Brain pericyte (primary cell): ENCODE measurements at regions not wholly inside any gene's neighbourhood (a gene's known extent, or its start where the extent isn't known, plus 50 kb on each side); places are given as distances from the start of the nearest gene placed in this dataset.

Experiments
- DNase-seq: peaks from one replicate; pipeline ENCODE4 v3.0.0-alpha.2; 2012; ENCODE audit warnings: low read depth, low spot score

- no peak for DNase-seq
Measured at GRCh38 chr11:8740129-8740528, 57.5 kb downstream of the RPL27A start.

- DNase-seq: no peak
Measured at GRCh38 chr11:8744423-8744822, 61.8 kb downstream of the RPL27A start.

GRCh38 chr11:8745431-8746253, 63.0 kb downstream of the RPL27A start:
- no peak for DNase-seq

- no peak for DNase-seq
Measured at GRCh38 chr11:8746331-8746974, 63.9 kb downstream of the RPL27A start.

GRCh38 chr11:8747173-8747572, 64.6 kb downstream of the RPL27A start:
- DNase-seq: no peak

GRCh38 chr11:8748317-8748716, 65.7 kb downstream of the RPL27A start:
- DNase-seq: no peak

- no peak for DNase-seq
Measured at GRCh38 chr11:8749202-8749601, 66.6 kb downstream of the RPL27A start.

- no peak for DNase-seq
Measured at GRCh38 chr11:8754241-8754640, 71.6 kb downstream of the RPL27A start.

- no peak for DNase-seq
Measured at GRCh38 chr11:8756201-8756600, 73.6 kb downstream of the RPL27A start.

- no peak for DNase-seq
Measured at GRCh38 chr11:8757047-8757446, 74.5 kb downstream of the RPL27A start.

- DNase-seq: no peak
Measured at GRCh38 chr11:8757533-8757932, 74.9 kb downstream of the RPL27A start.

- no peak for DNase-seq
Measured at GRCh38 chr11:8758619-8759169, 76.1 kb downstream of the RPL27A start.

GRCh38 chr11:8759634-8760033, 77.0 kb downstream of the RPL27A start:
- no peak for DNase-seq

- DNase-seq: no peak
Measured at GRCh38 chr11:8760896-8761295, 78.3 kb downstream of the RPL27A start.

- no peak for DNase-seq
Measured at GRCh38 chr11:8763070-8763685, 80.6 kb downstream of the RPL27A start.

GRCh38 chr11:8765294-8765693, 82.7 kb downstream of the RPL27A start:
- DNase-seq: no peak

GRCh38 chr11:8766043-8766987, 83.7 kb downstream of the RPL27A start:
- DNase-seq: no peak

GRCh38 chr11:8766988-8767374, 84.4 kb downstream of the RPL27A start:
- DNase-seq: no peak

- no peak for DNase-seq
Measured at GRCh38 chr11:8767466-8768142, 85.0 kb downstream of the RPL27A start.

- no peak for DNase-seq
Measured at GRCh38 chr11:8768625-8769333, 86.2 kb downstream of the RPL27A start.
